Mesendoderm (in vitro differentiated cells): ENCODE measurements at regions not wholly inside any gene's neighbourhood (a gene's known extent, or its start where the extent isn't known, plus 50 kb on each side); places are given as distances from the start of the nearest gene placed in this dataset.
A peak's percentile ranks its signal among the peaks of the same experiment; 100 is the strongest.
"Not testable (repeated sequence)": the region's sequence is repeated elsewhere in the genome, so short reads cannot be mapped to it uniquely, and the experiment has no call there.

Source experiments
- DNase-seq: peaks from one replicate; pipeline ENCODE4 v3.0.0; 2013
- H2AK5ac ChIP-seq: 2 replicates; pipeline ENCODE4 v1.6.1; 2013; ENCODE audit warnings: low read length, inconsistent platforms
- H2BK120ac ChIP-seq: 2 replicates; pipeline ENCODE4 v1.6.1; 2013; ENCODE audit warnings: low read depth, mild to moderate bottlenecking, low read length, moderate library complexity, mixed read lengths
- H2BK15ac ChIP-seq: replicated peaks from 2 replicates; pipeline ENCODE4 v1.6.1; 2013; ENCODE audit warnings: low read depth, mild to moderate bottlenecking, moderate library complexity
- H2BK5ac ChIP-seq: 2 replicates; pipeline ENCODE4 v1.6.1; 2013; ENCODE audit warnings: low read length, inconsistent platforms
- H3K18ac ChIP-seq: 2 replicates; pipeline ENCODE4 v1.6.1; 2013; ENCODE audit warnings: mild to moderate bottlenecking, low read length, mixed read lengths
- H3K23ac ChIP-seq: one replicate; pipeline ENCODE4 v1.6.1; 2013; ENCODE audit warnings: low read length
- H3K27ac ChIP-seq: 2 replicates; pipeline ENCODE4 v1.5.1; 2013; ENCODE audit warnings: low read depth, mild to moderate bottlenecking, inconsistent platforms, low read length, moderate library complexity
- H3K27me3 ChIP-seq: 2 replicates; pipeline ENCODE4 v1.6.1; 2013; ENCODE audit warnings: low read length, control low read depth, mild to moderate bottlenecking, inconsistent platforms; ENCODE audit not compliant: insufficient read depth, poor library complexity
- H3K36me3 ChIP-seq: 2 replicates; pipeline ENCODE4 v1.6.1; 2013; ENCODE audit warnings: low read length, inconsistent platforms; ENCODE audit not compliant: control insufficient read depth, insufficient read depth
- H3K4ac ChIP-seq: one replicate; pipeline ENCODE4 v1.6.1; 2013; ENCODE audit warnings: low read depth, mild to moderate bottlenecking, low read length, moderate library complexity
- H3K4me1 ChIP-seq: 2 replicates; pipeline ENCODE4 v1.6.1; 2013; ENCODE audit warnings: low read depth, low read length, inconsistent platforms; ENCODE audit not compliant: control insufficient read depth
- H3K4me2 ChIP-seq: 2 replicates; pipeline ENCODE4 v1.6.1; 2013; ENCODE audit warnings: low read length
- H3K4me3 ChIP-seq: 2 replicates; pipeline ENCODE4 v1.5.1; 2013; ENCODE audit warnings: mild to moderate bottlenecking, low read length
- H3K56ac ChIP-seq: one replicate; pipeline ENCODE4 v1.6.1; 2013; ENCODE audit warnings: low read length
- H3K79me1 ChIP-seq: 2 replicates; pipeline ENCODE4 v1.6.1; 2013; ENCODE audit warnings: low read length, inconsistent platforms
- H3K79me2 ChIP-seq: 2 replicates; pipeline ENCODE4 v1.6.1; 2013; ENCODE audit warnings: mild to moderate bottlenecking, low read length; ENCODE audit not compliant: control insufficient read depth, insufficient read depth
- H3K9ac ChIP-seq: 2 replicates; pipeline ENCODE4 v1.6.1; 2013; ENCODE audit warnings: low read length, inconsistent platforms
- H4K5ac ChIP-seq: one replicate; pipeline ENCODE4 v1.6.1; 2013; ENCODE audit warnings: low read length
- H4K8ac ChIP-seq: one replicate; pipeline ENCODE4 v1.6.1; 2013; ENCODE audit warnings: low read depth, mild to moderate bottlenecking, control low read depth, low read length, moderate library complexity
- WGBS: extraction: QIAGEN DNeasy Blood & Tissue Kit; methylation state at CpG from one replicate; pipeline ENCODE4 v1.1.7; 2013; ENCODE audit warnings: low lambda C conversion rate, missing lambda C conversion rate; ENCODE audit not compliant: insufficient coverage; ENCODE audit errors: extremely low coverage; 5-methylcytosine and 5-hydroxymethylcytosine counted together

- no peak overlapping the region for H2AK5ac ChIP-seq
- H2BK15ac ChIP-seq, result no peak overlapping the region
- H3K27ac ChIP-seq, result no peak overlapping the region
- H2BK120ac ChIP-seq, result no peak overlapping the region
- H4K8ac ChIP-seq, result no peak overlapping the region
- H3K36me3 ChIP-seq, result no peaks in the 10 kb centered on the region
- H3K56ac ChIP-seq, result no peak overlapping the region
- DNase-seq, result peak; percentile 9
- H4K5ac ChIP-seq, result no peak overlapping the region
- no peak overlapping the region for H3K18ac ChIP-seq
- no peaks in the 10 kb centered on the region for H3K27me3 ChIP-seq
- no peak overlapping the region for H2BK5ac ChIP-seq
- H3K4me2 ChIP-seq, result no peak overlapping the region
- no CpG with 5 or more reads among the region's 3 CpGs for WGBS
- H3K79me2 ChIP-seq, result no peaks in the 10 kb centered on the region
- no peak overlapping the region for H3K23ac ChIP-seq
- H3K4me1 ChIP-seq, result no peaks in the 10 kb centered on the region
- H3K79me1 ChIP-seq, result no peaks in the 10 kb centered on the region
- no peak overlapping the region for H3K9ac ChIP-seq
- no peak overlapping the region for H3K4me3 ChIP-seq
- H3K4ac ChIP-seq, result no peak overlapping the region
These were observed 432.4 kb downstream of the SLITRK1 start for GRCh38 chr13:83449668-83450395.

GRCh38 chr13:83440465-83440864, 441.8 kb downstream of the SLITRK1 start:
- H2BK15ac ChIP-seq, result no peak overlapping the region
- no peak overlapping the region for H3K4me3 ChIP-seq
- no peak overlapping the region for H3K18ac ChIP-seq
- DNase-seq, result no peak
- no peak overlapping the region for H2BK120ac ChIP-seq
- H3K79me2 ChIP-seq, result no peaks in the 10 kb centered on the region
- no peaks in the 10 kb centered on the region for H3K4me1 ChIP-seq
- H3K79me1 ChIP-seq, result no peaks in the 10 kb centered on the region
- no peak overlapping the region for H2AK5ac ChIP-seq
- H4K8ac ChIP-seq, result no peak overlapping the region
- H3K27me3 ChIP-seq, result no peaks in the 10 kb centered on the region
- H3K4me2 ChIP-seq, result no peak overlapping the region
- no peak overlapping the region for H3K9ac ChIP-seq
- no peak overlapping the region for H4K5ac ChIP-seq
- H2BK5ac ChIP-seq, result no peak overlapping the region
- no peak overlapping the region for H3K27ac ChIP-seq
- H3K36me3 ChIP-seq, result no peaks in the 10 kb centered on the region
- H3K4ac ChIP-seq, result no peak overlapping the region
- no CpG with 5 or more reads among the region's 1 CpG for WGBS
- H3K23ac ChIP-seq, result no peak overlapping the region
- H3K56ac ChIP-seq, result no peak overlapping the region

- H4K8ac ChIP-seq, H3K56ac ChIP-seq, H3K18ac ChIP-seq, H4K5ac ChIP-seq, H3K4me2 ChIP-seq, H3K36me3 ChIP-seq, H2BK15ac ChIP-seq, H3K79me1 ChIP-seq, H3K27me3 ChIP-seq, H3K79me2 ChIP-seq, H3K23ac ChIP-seq, H3K4me1 ChIP-seq, H3K27ac ChIP-seq, H3K4me3 ChIP-seq, H3K4ac ChIP-seq, H2BK120ac ChIP-seq, H2AK5ac ChIP-seq, H2BK5ac ChIP-seq, DNase-seq, H3K9ac ChIP-seq: not testable (repeated sequence)
- WGBS, result no CpG with 5 or more reads among the region's 12 CpGs
These were observed 442.8 kb downstream of the SLITRK1 start for GRCh38 chr13:83439464-83439863.

GRCh38 chr13:83423861-83424260, 458.4 kb downstream of the SLITRK1 start:
- Histone ChIP-seq H2BK5ac (no peak overlapping the region), H4K5ac (no peak overlapping the region), H3K4me2 (no peak overlapping the region), H3K4ac (no peak overlapping the region), H3K36me3 (no peaks in the 10 kb centered on the region), H2BK120ac (no peak overlapping the region), H3K27ac (no peak overlapping the region), H3K18ac (no peak overlapping the region), H3K4me3 (no peak overlapping the region), H3K56ac (no peak overlapping the region), H3K4me1 (no peaks in the 10 kb centered on the region), H3K79me1 (no peaks in the 10 kb centered on the region), H3K9ac (no peak overlapping the region), H2AK5ac (no peak overlapping the region), H2BK15ac (no peak overlapping the region), H3K79me2 (no peaks in the 10 kb centered on the region), H4K8ac (no peak overlapping the region), H3K27me3 (no peaks in the 10 kb centered on the region), H3K23ac (no peak overlapping the region)
- WGBS, result no CpG with 5 or more reads among the region's 3 CpGs
- DNase-seq, result no peak

GRCh38 chr13:83423381-83423780, 458.9 kb downstream of the SLITRK1 start:
- no peaks in the 10 kb centered on the region for H3K79me2 ChIP-seq

GRCh38 chr13:83414393-83414792, 467.9 kb downstream of the SLITRK1 start:
- no peak overlapping the region for H3K9ac ChIP-seq
- H3K36me3 ChIP-seq, result no peaks in the 10 kb centered on the region
- no peak overlapping the region for H3K4me3 ChIP-seq
- H3K4ac ChIP-seq, result no peak overlapping the region
- no peaks in the 10 kb centered on the region for H3K79me2 ChIP-seq
- no peak for DNase-seq
- H3K4me1 ChIP-seq, result no peaks in the 10 kb centered on the region
- no peaks in the 10 kb centered on the region for H3K79me1 ChIP-seq
- H2BK120ac ChIP-seq, result no peak overlapping the region
- no peak overlapping the region for H3K23ac ChIP-seq
- H2AK5ac ChIP-seq, result no peak overlapping the region
- H2BK5ac ChIP-seq, result no peak overlapping the region
- no peak overlapping the region for H3K18ac ChIP-seq
- H3K56ac ChIP-seq, result no peak overlapping the region
- WGBS, result no CpG with 5 or more reads among the region's 4 CpGs
- H3K4me2 ChIP-seq, result no peak overlapping the region
- H4K5ac ChIP-seq, result no peak overlapping the region
- H2BK15ac ChIP-seq, result no peak overlapping the region
- H4K8ac ChIP-seq, result no peak overlapping the region
- no peak overlapping the region for H3K27ac ChIP-seq
- no peaks in the 10 kb centered on the region for H3K27me3 ChIP-seq

More at GRCh38 chr13:83423381-83423780, 458.9 kb downstream of the SLITRK1 start:
- Histone ChIP-seq H3K36me3 (no peaks in the 10 kb centered on the region), H3K4me2 (no peak overlapping the region), H3K27ac (no peak overlapping the region), H3K56ac (no peak overlapping the region), H3K18ac (no peak overlapping the region), H3K79me1 (no peaks in the 10 kb centered on the region), H2BK5ac (no peak overlapping the region), H3K9ac (no peak overlapping the region), H3K23ac (no peak overlapping the region), H4K5ac (no peak overlapping the region), H3K27me3 (no peaks in the 10 kb centered on the region), H2AK5ac (no peak overlapping the region), H3K4ac (no peak overlapping the region), H2BK15ac (no peak overlapping the region), H4K8ac (no peak overlapping the region), H3K4me1 (no peaks in the 10 kb centered on the region), H2BK120ac (no peak overlapping the region), H3K4me3 (no peak overlapping the region)
- WGBS, result no CpG with 5 or more reads among the region's 2 CpGs
- DNase-seq, result no peak
